Astrocyte (in vitro differentiated cells and primary cell): ENCODE measurements at regions not wholly inside any gene's neighbourhood (a gene's known extent, or its start where the extent isn't known, plus 50 kb on each side); places are given as distances from the start of the nearest gene placed in this dataset.

Experiments
- CTCF ChIP-seq: IDR thresholded peaks from 2 replicates; pipeline ENCODE4 v1.5.1; 2011; ENCODE audit warnings: low read depth, mild to moderate bottlenecking, inconsistent platforms, low read length, moderate library complexity; ENCODE audit not compliant: insufficient read depth
- EZH2 ChIP-seq: IDR thresholded peaks from 2 replicates; pipeline ENCODE4 v1.6.1; 2012; ENCODE audit warnings: mild to moderate bottlenecking, low read length, inconsistent platforms; ENCODE audit not compliant: insufficient read depth

GRCh38 chr2:12881952-12882351, 165.2 kb downstream of the TRIB2 start:
- no peak for TF ChIP-seq EZH2
- no peak for TF ChIP-seq CTCF
